Tibial nerve (tissue), 3 donors: ENCODE measurements at regions not wholly inside any gene's neighbourhood (a gene's known extent, or its start where the extent isn't known, plus 50 kb on each side); places are given as distances from the start of the nearest gene placed in this dataset.

Experiments used
- CTCF ChIP-seq, 5 experiments: fragments of 200-600 bp in 3 of 5; fragments of 450-650 bp in 2 of 5; sonication (generic) in 3 of 5; IDR thresholded peaks; one replicate each; pipeline ENCODE4 v1.5.1; 2016 to 2019; ENCODE audit warnings: antibody characterized with exemption in 5 of 5, mild to moderate bottlenecking in 3 of 5, moderate library complexity in 2 of 5
- POLR2A ChIP-seq, 2 donors: fragments of 450-650 bp; IDR thresholded peaks; one replicate each; pipeline ENCODE4 v1.6.1; 2017; ENCODE audit warnings: antibody characterized with exemption in 2 of 2, mild to moderate bottlenecking in 2 of 2, moderate library complexity in 2 of 2

- TF ChIP-seq CTCF (IDR thresholded peaks at IDR 0.05) (no peak), POLR2A (IDR thresholded peaks at IDR 0.05) (no peak)
Observed at GRCh38 chr5:124494540-124495116, 251.8 kb downstream of the ZNF608 start.
